GM23338 (cell line): ENCODE measurements at regions not wholly inside any gene's neighbourhood (a gene's known extent, or its start where the extent isn't known, plus 50 kb on each side); places are given as distances from the start of the nearest gene placed in this dataset.

Experiments used
- CREB1 ChIP-seq: fragments of 250-450 bp; sonication (Bioruptor Pico); IDR thresholded peaks from 2 replicates; pipeline ENCODE4 v1.5.0; 2020; ENCODE audit warnings: low read depth, mild to moderate bottlenecking, moderate library complexity
- CTCF ChIP-seq, 2 experiments: fragments of 200-600 bp in 1 of 2; sonication (generic) in 1 of 2; conservative IDR thresholded peaks; 2 replicates each; pipeline versions ENCODE4 v1.5.1 to v1.6.1; 2016 to 2017; ENCODE audit warnings: antibody characterized with exemption in 2 of 2, low read depth in 2 of 2, mild to moderate bottlenecking in 2 of 2, moderate library complexity in 1 of 2
- ETS1 ChIP-seq: IDR thresholded peaks from 2 replicates; pipeline ENCODE4 v1.6.1; 2016; ENCODE audit warnings: antibody characterized with exemption
- EZH2 ChIP-seq: fragments of 200-600 bp; sonication (generic); IDR thresholded peaks from one replicate; pipeline ENCODE4 v1.8.0; 2017; ENCODE audit warnings: antibody characterized with exemption, mild to moderate bottlenecking, low read depth; ENCODE audit not compliant: unreplicated experiment
- EZH2phosphoT487 ChIP-seq: fragments of 200-600 bp; sonication (generic); IDR thresholded peaks from one replicate; pipeline ENCODE4 v1.8.1; 2018; ENCODE audit warnings: antibody characterized with exemption; ENCODE audit not compliant: unreplicated experiment
- POLR2AphosphoS5 ChIP-seq: IDR thresholded peaks from 2 replicates; pipeline ENCODE4 v1.6.1; 2016; ENCODE audit warnings: antibody characterized with exemption, low read depth
- REST ChIP-seq: IDR thresholded peaks from one replicate; pipeline ENCODE4 v1.6.1; 2018; ENCODE audit warnings: antibody characterized with exemption; ENCODE audit not compliant: unreplicated experiment
- ZNF331 ChIP-seq: fragments of 250-450 bp; sonication (Bioruptor Pico); IDR thresholded peaks from 2 replicates; pipeline ENCODE4 v1.5.0; 2020; ENCODE audit warnings: low read depth, mild to moderate bottlenecking, moderate library complexity

- TF ChIP-seq EZH2phosphoT487 (no peak), ETS1 (no peak), CREB1 (no peak), CTCF (conservative IDR thresholded peaks at IDR 0.05; ENCODE audit: low read depth in 2 of 2) (no peak), EZH2 (no peak), POLR2AphosphoS5 (no peak), REST (no peak), ZNF331 (CRISPR knock-in tag) (no peak)
Measured at GRCh38 chr4:52259978-52260377, 208.9 kb downstream of the SPATA18 start.
